Epidermal melanocyte (primary cell): ENCODE measurements at regions not wholly inside any gene's neighbourhood (a gene's known extent, or its start where the extent isn't known, plus 50 kb on each side); places are given as distances from the start of the nearest gene placed in this dataset.

Experiments
- DNase-seq: peaks from one replicate; pipeline ENCODE4 v3.0.0; 2011; ENCODE audit warnings: low spot score; ENCODE audit not compliant: insufficient read length

DNA sequence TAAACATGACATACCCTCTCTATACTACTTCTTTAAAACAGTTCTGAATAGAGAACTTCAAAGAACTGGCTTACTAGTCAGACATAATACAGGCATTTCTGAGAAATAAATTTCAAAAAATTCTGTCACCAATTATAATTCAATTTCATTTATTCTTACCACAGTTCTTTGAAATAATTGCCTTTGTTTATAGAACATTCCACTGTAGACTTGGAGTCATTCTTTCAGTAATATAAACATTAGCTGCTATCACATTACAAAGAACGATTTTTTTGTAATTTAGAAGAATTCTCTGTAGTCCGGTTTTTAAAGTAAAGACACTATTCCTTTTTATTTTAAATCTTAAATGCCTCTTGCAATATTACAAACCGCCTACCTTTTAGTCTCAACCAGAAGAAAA, 146.4 kb upstream of the COL11A1 start:
- DNase-seq = no peak

DNA sequence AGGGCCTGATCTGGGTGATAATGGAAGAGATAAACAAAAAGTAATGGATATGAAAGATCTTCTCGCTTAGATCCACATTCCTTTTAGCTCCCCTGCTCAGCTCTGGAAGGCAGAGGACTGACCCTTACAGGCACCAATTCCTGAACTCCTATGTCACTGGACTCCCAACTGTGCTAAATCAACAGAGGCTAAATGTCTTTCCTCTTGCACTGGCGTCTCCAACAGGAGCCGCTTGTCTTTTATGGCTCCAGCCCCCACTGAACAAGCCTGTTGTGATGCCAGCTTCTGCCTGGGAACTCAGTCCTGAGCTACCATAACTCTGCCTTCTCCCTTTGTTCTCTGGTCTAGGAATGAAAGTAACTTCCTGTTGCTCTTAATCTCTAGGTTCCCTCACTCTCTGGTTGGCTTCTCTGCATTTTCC, 142.1 kb upstream of the COL11A1 start:
- DNase-seq = no peak

DNA sequence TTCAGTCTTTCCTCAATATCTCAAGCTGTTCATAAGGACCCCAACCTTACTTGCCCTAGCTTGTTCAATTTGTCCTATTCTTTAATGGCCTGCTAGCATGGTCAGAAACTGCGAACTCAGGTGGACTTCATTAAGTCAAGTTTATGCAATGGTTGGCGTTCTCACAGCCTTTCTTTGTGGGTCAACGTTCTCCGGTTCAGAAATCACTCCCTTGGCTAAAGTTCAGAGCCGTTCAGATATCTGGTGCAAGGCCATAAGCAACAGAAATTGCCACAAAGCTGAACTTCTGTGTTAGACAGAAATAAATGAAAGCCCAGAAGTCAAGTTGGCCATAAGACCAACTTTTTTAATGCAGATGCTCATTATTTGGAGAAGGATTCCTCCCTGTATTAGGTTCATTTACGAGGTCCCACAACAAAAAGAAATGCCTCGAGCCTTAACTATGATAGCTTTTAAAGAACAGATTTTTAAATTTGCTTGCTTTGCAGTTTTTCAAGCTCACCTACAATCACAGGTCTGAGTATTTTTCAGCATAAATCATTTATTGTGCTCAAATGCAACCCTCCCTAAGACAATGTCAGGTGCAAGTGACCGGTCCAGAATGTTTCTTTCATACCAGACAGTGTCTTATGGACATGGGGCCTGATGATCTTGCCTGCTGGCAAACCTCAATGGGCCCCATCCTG, 140.2 kb upstream of the COL11A1 start:
- DNase-seq = no peak

DNA sequence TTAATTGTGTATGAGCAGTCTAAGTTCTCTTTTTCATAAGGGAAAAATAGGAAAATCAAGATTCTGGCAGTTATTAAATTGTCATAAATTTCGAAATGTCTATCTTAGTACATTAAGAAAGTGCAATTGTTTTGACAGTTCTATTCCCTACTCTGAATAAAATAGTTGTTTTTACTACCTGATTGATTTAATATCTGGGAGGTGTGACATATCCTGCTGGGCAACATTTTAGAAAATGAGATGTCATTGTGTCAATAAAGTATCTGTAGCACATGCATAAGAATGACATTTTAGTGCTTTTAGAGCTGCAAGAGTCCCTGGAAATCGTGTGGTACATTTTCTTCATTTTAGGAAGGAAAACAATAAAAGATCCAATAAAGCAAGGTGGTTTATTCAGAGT, 139.2 kb upstream of the COL11A1 start:
- DNase-seq = no peak

DNA sequence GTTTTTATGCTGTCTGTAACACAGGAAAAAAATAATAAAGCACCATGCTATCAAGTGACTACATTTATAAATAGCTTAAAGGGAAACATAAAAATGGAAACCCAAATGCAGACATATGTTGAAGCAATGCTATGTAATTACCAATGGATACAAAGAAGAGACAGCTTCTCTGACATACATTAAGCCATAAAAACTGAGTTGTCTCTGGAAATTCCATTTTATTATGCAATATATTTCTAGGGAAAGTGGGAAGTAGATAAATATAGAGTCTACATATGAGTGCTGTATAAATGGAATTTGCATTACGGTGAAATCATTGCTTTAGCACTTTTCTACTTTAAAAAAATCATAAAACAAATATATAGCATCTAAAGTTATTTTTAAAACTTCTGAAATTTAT, 135.2 kb upstream of the COL11A1 start:
- DNase-seq = no peak

DNA sequence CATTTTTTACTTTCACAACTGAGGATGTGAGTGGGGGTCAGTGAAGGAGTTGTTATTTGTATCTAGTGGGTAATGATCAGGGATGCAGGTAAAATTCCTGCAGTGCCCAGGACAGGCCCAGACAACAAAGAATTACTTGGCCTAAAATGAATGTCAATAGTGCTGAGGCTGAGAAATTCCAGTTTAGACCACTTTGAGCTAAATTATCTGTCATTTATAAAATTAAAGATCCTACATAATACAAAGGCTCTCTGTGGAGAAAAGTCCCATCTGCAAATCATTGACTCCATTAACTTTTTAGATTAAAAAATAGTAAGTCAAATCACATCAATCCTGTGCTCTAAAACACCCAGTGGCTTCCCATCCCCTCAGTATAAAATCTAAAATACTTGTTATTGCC, 130.7 kb upstream of the COL11A1 start:
- no peak for DNase-seq

DNA sequence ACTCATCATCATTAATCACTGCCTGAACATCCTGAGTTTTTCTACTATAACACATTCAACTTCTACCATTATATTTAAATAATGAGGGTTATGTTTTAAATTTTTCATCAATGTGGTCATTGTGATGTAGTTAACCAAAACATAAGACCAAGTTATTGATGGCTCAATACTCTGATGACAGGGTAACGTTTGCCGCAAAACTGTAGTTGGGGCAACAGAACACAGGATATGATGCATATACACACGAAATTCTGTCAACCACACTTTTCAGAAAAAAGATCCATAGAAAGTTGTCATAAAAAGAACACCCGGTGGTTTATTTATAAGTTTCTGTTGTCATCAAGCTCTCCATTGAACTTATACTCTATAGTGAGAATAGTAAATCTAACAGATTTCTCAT, 121.7 kb upstream of the COL11A1 start:
- no peak for DNase-seq

DNA sequence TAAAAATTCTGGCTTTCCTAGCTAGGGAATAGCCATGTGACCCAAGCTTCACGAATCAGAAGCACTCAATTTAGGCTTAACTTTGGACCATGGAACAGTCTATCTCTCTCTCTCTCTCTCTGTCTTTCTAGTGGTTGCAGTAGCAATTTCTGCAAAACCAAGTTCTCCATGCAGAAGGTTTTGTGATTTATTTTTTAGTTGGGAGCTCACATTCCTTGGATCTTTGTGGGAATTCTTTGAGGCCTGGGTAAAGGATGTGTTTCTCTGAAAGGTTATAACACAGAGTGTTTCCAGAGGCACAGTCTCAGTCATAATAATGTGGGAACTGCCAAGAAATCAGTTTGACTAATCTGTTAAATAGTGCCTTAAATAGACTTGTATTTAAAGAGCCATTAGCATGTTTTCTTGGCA, 112.3 kb upstream of the COL11A1 start:
- DNase-seq = peak; percentile 14

DNA sequence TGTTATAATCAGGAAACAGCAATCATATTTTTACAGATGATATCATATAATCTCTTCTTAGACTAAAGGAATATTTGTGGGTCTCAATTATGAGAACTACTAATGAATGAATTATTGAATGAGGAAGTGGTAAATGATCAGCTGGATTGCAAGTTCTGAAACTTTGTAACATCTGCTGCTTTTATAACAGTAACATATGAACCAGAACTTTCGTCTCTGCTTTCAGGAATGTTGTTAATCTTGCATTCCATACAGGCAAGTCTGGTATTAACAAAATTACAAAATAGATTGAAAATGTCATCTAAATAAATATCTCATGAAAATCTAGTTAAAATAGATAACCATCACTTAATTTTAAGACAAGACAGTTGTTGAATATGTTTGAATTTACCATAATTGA, 110.5 kb upstream of the COL11A1 start:
- DNase-seq = no peak

DNA sequence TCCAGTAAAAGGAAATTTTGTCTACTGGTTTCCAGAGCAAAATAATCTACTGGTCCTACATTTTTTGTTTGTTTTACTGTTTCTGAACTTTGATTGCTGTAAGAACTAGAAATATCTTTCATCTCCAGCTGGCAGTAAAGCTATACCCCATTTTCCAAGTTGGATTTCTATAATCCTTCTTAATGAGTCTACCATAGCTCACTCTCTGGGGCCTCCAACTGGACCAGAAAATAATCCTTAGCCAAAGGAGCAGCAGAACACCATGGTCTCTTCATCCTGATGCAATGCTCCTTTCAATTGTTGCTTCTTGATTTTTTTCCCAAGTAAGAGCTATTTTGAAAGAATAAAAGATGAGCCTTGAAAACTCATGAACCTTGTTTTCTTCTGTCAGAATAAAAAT, 110.0 kb upstream of the COL11A1 start:
- no peak for DNase-seq

DNA sequence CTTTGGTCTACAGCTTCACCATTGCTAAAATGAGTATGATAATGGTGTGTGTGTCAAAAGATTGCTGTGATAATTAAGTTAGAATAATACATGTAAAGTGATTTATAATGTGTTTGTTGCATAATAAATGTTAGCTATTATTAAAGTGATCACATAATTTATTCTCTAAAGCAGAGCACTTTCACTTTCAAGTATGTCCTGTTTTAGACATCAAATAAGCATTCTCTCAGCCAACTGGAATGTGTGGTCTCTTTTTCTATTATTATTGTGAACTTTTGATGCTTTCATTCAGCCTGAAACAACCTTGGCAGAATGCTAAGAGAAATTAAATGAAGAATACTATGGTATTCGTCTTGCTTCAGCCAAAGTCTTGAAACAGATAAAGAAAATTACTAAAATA, 102.8 kb upstream of the COL11A1 start:
- DNase-seq = no peak

DNA sequence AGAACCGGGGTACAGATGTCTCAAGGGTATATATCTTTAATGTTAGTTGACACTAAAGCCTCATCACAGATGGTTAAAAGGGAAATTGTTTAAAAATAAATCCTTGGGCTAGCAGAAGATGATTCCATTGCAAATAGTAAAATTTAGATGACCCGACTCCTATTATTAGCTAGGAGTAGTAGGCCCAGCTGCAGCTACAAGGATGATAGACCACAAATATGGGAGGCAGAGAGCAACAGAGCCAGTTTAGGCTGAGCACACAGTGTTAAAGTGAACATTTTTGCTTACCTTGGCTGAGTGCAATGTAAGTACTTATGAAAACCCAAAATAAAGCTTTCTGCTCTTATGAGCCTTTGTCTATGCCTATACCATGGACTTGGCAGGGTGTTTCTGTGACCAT, 100.5 kb upstream of the COL11A1 start:
- DNase-seq = no peak

DNA sequence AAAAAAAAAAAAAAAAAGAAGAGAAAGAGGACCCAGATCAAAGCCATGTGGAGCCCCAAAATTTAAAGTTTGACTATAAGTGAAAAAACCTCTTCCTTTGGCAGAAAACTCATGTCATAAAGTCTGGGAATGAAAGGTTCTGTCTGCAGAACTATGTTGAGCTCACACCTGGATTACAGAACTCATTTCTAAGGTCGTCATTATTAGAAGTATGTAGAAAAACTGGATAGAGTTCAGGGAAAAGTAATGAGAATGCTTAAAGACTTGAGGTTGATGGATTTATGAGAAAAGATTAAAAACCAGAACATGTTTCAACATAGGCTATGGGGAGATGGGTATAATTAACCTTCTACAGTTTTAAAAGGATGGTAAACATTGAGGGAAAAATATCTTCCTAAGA, 90.7 kb upstream of the COL11A1 start:
- DNase-seq = no peak

DNA sequence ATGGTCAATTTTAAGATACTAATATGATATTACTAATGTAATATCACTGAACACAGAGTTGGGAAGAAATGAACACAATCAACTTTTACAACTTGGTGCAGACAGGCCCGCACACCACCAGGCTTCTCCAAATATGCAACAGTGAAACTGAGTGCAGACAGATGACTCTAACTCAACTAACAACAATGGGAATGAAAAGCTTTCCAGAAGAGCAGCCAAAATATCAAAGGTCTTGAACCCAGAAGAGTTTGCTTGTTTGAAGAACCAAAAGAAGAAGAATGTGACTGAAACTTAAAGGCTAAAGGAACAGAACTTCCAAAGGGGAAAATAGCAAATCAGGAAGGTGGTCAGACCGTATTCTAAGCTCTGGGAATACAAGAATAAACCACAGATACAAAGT, 89.8 kb upstream of the COL11A1 start:
- no peak for DNase-seq

DNA sequence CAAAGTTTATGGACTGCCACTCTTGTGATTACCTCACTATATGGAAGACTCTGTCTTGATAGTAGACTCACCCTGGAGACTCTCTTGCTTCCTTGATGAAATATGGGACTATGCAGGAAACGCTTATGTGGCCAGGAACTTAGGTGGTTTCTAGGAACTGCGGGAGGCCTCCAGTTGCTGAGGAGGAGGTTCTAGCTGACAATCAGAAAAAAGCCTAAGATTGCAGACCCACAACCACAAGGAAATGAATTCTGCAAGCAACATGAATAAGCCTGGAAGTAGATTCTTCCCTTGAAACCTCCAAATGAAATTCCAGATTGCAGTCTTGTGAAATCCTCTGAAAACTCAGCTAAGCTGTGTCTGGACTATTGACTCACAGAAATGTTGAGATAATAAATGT, 88.9 kb upstream of the COL11A1 start:
- no peak for DNase-seq

DNA sequence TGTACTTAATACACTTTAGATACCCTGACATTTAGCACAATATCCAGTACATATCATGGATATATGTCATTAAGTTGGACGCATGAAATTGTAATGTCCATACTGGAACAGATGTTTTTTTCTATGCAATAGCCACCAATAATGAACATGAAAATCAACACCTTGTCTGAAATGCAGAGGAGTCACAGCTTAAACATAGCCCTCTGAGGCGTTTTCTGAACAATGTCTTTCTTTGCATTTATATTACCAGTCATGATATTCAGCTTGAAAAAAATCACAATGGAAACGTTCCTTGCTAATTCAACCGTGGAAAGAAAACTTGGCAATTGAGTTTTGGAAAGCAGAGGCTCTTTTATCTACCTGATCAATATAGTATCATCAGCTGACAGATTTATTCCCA, 86.7 kb upstream of the COL11A1 start:
- no peak for DNase-seq

DNA sequence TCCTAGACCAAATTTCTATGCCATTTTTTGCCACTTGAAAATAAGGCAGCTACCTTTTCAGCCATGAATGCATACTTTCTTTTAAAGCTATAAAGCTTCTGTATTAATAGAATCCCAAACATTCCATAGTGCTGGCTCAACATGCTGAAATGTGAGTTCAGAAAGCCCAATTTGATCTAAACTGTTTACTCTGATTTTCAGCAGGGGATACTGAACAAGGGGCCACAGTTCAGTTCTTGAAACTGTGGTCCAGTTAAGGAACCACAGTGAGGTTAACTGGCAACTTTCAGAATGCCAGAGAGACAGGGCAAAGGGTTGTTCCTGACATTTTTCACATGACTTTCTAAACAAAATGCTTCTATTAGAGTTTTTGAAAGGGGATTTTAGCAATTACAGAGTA, 85.7 kb upstream of the COL11A1 start:
- peak; percentile 20 for DNase-seq

DNA sequence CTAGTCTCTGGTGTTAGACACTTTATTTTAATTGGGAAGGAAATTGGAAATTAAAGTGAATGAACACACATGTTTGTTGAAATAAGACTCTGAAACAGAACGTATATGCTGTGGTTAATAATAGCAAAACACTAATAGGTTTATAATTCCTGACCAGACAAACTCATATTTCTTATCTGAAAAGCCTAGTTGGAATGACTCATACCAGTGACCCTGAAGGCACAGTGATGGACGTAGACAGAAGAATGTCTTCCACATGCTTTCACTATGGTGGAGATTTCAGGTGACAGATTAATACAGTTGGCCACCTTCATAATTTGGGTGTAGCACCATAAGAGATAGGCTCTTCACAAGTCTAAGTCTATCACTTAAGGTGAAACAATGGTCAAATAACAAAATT, 83.0 kb upstream of the COL11A1 start:
- DNase-seq = no peak

DNA sequence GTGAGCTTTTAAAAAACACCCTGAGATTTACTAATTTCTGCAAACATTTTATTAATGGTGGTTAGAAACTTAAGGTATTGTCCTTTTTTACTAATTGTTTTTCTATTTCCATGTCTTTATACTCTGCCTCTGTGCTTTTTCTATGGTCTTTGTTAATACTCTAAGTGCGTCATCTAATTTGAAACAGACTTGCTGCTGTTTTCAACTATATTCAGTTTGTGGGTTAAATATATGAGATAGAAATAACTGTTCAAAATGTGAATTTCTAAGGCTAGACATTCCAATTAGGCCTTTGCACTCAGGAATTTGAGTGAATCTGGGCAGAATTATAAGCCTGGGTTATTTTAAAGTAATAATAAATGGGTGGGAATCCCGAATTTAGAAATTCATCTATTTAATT, 82.4 kb upstream of the COL11A1 start:
- DNase-seq = no peak

DNA sequence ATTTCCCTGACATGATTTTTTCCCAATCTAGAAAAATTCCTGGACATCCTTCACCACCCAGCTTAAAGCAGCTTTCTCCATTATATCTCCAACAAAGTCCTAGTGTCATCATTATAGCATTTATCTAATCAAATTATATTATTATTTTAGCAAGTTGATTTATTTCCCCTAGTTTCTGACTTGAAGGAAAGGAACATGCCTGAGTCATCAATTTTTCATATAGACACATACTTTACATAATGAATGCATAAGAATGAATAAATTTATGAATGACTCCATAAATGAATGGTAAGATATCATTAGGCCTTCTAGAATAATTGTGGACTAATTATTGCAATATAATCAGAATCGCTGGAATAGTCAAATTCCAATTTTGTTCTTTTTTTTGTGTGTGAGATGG, 79.4 kb upstream of the COL11A1 start:
- DNase-seq = no peak

DNA sequence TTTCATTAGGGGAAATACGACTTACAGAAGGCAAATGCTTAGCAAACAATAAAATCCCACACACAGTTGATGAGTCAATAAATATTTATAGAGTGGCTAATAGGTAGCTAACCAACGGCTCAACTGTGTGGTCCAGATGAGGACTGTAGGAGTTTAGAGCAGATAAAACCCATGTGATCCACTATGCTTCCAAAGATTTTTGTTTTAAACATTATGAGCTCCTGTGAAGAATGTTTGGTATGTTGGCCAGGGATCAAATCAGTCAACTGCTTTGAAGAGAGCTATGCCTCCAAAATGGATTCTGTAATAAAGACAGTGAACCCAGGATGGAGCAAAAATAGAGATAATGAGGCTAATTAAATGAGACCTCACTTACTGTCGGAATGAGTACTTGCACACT, 72.3 kb upstream of the COL11A1 start:
- DNase-seq = no peak

DNA sequence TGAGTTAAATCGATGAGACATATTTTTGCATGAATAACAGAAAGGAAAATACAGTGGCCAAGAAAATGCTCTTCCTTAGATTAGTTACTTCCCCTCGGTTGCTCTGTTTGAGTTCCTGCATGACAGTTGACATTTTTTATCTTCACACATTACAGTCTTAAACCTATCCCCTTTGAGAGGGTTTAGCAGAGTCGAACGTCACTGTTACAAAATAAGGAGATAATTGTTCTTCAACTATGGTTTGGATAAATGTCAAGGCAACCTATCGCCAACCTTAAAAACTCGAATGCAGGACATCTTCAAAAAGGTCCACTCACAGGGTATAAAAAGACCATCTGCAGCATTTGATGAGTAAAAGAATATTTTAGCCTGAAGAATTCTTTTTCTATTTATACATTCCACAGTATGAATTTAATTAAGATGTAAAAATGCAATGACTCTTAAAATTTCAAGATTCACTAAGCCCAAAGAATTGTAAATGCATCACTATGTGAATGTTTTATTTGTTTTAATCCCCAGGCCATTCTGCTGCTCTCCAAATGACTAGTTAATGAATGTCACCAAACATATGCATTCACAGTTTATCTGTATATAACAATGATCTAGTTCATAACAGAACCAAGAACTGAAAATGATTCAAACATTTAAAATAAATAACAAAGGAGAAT, 68.9 kb upstream of the COL11A1 start:
- DNase-seq = no peak

DNA sequence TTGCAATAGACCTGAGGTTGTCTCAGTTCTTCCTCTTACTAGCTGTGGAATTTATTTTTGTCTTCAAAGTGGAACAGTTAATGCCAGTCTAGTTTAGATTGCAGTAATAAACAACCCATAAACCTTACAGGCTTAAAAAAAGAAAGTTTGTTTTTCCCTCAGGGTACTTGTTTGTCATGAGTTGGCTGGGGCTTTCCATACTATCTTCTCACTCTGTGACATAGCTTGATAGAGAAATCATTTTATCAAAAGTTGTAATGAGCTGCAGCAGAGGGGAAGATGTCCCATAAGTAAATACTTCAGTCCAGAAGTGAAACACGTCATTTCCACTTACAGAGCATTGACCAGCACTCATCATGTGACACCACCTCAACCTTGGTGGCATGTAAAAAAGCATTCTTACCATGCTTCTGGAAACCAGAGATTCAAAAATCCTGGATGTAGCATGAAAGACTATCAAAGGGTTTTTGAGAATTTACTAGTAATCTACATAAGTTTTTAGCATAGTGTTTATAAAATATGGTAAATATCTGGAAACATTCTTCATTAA, 62.8 kb upstream of the COL11A1 start:
- no peak for DNase-seq
